ENCODE measurements at regions not wholly inside any gene's neighbourhood (a gene's known extent, or its start where the extent isn't known, plus 50 kb on each side); places are given as distances from the start of the nearest gene placed in this dataset.

GRCh38 chr1:87684194-87684593 lies 355.5 kb downstream of the LMO4 start:
- DNase-seq (ENCODE audit: low read depth) = no peak
- no peak overlapping the region for H3K4me3 ChIP-seq (ENCODE audit: low read depth, low read length)

GRCh38 chr1:87684713-87685205 lies 356.1 kb downstream of the LMO4 start:
- no peak overlapping the region for H3K4me3 ChIP-seq (ENCODE audit: low read depth, low read length)
- DNase-seq (ENCODE audit: low read depth) = no peak
- no peak for TF ChIP-seq CTCF (IDR thresholded peaks at IDR 0.05; ENCODE audit: insufficient read depth, low read depth, low read length, missing control alignments)

More at GRCh38 chr1:87684194-87684593, 355.5 kb downstream of the LMO4 start:
- TF ChIP-seq CTCF (IDR thresholded peaks at IDR 0.05; ENCODE audit: insufficient read depth, low read depth, low read length, missing control alignments) = no peak

- no peak for TF ChIP-seq CTCF (IDR thresholded peaks at IDR 0.05; ENCODE audit: insufficient read depth, low read depth, low read length, missing control alignments)
- H3K4me3 ChIP-seq (ENCODE audit: low read depth, low read length) = no peak overlapping the region
- no peak for DNase-seq (ENCODE audit: low read depth)
Measured at GRCh38 chr1:87685311-87686135, 356.8 kb downstream of the LMO4 start.

- H3K4me3 ChIP-seq (ENCODE audit: low read depth, low read length) = no peak overlapping the region
Measured at GRCh38 chr1:87686136-87686495, 357.4 kb downstream of the LMO4 start.

GRCh38 chr1:87686671-87687070 lies 358.0 kb downstream of the LMO4 start:
- no peak overlapping the region for H3K4me3 ChIP-seq (ENCODE audit: low read depth, low read length)
- TF ChIP-seq CTCF (IDR thresholded peaks at IDR 0.05; ENCODE audit: insufficient read depth, low read depth, low read length, missing control alignments) = no peak
- no peak for DNase-seq (ENCODE audit: low read depth)

More at GRCh38 chr1:87686136-87686495, 357.4 kb downstream of the LMO4 start:
- DNase-seq (ENCODE audit: low read depth) = no peak
- no peak for TF ChIP-seq CTCF (IDR thresholded peaks at IDR 0.05; ENCODE audit: insufficient read depth, low read depth, low read length, missing control alignments)

- no peak for DNase-seq (ENCODE audit: low read depth)
- no peak for TF ChIP-seq CTCF (IDR thresholded peaks at IDR 0.05; ENCODE audit: insufficient read depth, low read depth, low read length, missing control alignments)
- H3K4me3 ChIP-seq (ENCODE audit: low read depth, low read length) = no peak overlapping the region
Measured at GRCh38 chr1:87688136-87688535, 359.5 kb downstream of the LMO4 start.
